IPS-NIHi11 (cell line): ENCODE measurements at regions not wholly inside any gene's neighbourhood (a gene's known extent, or its start where the extent isn't known, plus 50 kb on each side); places are given as distances from the start of the nearest gene placed in this dataset.
"Not testable (repeated sequence)": the region's sequence is repeated elsewhere in the genome, so short reads cannot be mapped to it uniquely, and the experiment has no call there.

ENCODE experiments used
- DNase-seq: peaks from one replicate; pipeline ENCODE4 v3.0.0; 2012; ENCODE audit warnings: mixed read lengths, low spot score

DNA sequence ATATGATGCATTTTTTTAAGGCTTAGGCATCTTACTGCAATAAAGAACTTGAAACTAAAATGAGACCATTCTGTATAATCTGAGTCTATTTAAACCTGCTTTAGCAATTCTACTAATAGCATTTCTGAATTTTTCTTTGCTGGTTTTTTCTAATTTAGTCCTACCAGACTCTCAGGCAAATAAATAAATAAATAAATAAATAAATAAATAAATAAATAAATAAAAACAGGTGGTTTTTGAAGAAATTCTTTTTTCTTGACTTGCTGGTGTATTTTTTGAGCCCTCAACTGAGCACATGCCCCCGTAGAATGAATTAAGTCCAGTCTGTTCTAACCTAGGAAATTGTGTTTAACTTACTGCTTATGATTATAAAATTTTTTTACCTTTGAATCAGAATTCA lies 134.7 kb upstream of the FOXP2 start:
- DNase-seq, result no peak

DNA sequence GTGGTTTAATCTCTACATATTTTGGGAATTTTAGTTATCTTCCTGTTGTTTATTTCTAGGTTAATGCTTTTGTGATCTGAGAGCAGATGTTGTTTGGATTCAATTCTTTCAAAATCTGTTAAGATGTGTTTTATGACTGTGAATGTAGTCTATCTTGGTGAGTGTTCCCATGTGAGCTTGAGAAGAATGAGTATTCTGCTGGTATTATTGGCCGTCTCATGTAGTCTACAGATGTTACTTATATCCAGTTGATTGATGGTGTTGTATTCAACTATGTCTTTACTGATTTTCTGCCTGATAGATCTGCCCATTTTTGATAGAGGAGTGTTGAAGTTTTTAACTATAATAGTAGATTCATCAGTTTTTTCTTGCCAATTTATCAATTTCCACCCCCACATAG lies 141.4 kb upstream of the FOXP2 start:
- no peak for DNase-seq

DNA sequence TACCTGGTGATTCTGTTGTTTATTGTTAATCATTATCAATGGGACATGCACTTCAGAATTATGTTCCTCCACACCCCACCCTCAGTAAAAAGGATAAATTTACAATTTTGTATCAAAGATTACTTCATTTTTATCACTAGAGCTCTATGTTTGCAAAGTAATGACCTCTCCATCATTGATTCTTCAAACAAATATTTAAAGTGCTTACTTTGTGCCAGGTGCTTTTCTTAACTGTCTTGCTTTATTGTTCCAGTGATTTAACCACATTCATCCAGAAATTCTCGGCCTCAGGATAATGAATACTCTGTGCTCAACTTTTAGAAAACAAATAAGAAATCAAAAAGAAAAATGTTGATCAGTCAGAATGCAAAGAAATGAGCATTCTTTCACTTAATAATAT lies 144.9 kb upstream of the FOXP2 start:
- DNase-seq, result no peak

DNA sequence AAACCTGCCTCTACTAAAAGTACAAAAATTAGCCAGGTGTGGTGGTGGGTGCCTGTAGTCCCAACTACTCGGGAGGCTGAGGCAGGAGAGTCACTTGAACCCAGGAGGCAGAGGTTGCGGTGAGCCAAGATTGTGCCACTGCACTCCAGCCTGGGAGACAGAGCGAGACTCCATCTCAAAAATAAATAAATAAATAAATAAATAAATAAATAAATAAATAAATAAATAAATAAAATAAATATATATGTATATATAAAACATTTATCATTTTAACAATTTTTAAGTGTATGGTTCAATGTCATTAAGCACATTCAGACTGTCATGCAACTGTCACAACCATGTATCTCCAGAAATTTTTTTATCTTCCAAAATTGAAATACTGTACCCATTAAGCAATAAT lies 147.1 kb upstream of the FOXP2 start:
- DNase-seq, result not testable (repeated sequence)

DNA sequence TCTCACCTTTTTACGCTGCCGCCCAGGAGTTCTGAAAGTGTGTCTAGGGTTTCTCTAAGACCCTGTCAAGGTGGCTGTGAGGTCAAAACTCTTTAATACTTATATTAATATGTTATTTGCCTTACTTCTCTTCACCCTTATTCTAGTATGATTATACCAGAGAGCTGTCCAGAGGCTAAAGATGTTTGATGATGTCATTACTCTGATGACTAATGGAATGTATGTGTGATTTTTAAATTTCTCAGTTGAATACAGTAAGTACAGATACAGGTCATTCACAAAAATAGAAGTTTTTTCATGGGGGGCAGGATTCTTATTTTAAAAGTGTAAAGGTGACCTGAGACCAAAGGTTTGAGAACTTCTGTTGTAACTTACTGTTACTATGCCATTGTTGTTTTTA lies 150.6 kb upstream of the FOXP2 start:
- DNase-seq, result no peak

DNA sequence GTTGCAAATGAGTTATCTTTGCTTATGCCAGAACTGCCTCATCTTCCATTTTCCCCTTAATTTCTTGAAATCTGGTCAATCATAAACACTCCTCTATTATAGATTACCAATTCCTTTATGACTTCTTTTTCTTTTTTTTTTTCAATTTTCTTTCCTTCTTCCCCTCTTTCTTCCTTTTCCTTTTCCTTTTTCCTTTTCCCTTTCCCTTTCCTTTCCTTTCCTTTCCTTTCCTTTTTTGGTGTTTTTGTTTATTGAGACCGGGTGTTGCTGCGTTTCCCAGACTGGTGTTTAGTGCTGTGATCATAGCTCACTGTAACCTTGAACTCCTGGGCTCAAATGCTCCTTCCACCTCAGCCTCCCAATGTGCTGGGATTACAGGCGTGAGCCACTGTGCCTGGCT lies 151.4 kb upstream of the FOXP2 start:
- no peak for DNase-seq

DNA sequence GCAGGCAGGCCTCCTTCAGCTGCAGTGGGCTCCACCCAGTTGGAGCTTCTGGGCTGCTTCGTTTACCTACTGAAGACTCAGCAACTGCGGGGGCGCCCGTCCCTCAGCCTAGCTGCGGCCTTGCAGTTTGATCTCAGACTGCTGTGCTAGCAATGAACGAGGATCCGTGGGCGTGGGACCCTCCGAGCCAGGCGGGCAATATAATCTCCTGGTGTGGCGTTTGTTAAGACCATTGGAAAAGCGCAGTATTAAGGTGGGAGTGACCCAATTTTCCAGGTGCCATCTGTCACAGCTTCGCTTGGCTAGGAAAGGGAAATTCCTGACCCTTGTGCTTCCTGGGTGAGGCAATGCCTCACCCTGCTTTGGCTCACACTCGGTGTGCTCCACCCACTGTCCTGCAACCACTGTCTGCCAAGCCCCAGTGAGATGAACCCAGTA lies 159.2 kb upstream of the FOXP2 start:
- no peak for DNase-seq

DNA sequence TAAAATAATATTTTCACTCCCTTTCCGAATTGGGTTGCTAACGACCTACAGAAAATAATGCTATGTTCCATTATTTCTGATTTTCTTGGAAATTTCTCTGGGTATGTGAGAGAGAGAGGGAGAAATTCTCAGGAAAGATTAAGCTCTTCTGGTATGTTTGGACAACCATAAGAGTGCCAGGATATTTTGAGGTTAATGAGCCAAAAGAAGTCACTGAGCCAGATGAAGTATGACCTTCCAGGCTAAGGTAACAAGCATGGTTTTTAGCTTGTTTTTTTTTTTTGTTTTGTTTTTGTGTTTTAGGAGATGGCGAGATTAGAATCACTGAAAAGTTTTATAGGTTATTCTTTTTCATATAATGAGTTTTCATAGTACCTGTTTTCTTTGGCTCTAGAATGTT lies 171.0 kb upstream of the FOXP2 start:
- DNase-seq, result no peak

DNA sequence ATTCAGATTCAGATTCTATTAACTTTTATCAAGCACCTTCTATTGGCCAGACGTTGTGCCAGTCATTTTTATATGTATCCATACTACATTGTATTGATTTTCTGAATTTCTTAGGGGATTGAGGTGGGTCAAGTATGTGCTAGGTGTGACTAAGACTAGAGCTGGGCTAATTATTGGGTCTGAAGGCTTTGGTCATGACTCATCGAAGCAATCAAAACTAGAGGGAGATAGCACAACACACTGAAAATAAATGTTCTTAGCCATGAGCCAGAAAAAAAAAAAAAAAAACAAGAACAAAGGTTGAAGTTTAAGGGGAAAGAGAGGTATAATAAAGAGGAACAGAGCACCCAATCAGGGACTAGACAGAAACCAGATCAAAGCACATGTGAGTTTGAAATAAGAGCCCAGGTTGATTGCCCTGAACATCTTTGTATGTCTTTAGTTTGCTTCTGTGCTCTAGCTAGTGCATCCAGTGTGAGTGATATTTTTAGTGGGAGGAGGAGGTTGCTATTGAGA lies 171.6 kb upstream of the FOXP2 start:
- no peak for DNase-seq

DNA sequence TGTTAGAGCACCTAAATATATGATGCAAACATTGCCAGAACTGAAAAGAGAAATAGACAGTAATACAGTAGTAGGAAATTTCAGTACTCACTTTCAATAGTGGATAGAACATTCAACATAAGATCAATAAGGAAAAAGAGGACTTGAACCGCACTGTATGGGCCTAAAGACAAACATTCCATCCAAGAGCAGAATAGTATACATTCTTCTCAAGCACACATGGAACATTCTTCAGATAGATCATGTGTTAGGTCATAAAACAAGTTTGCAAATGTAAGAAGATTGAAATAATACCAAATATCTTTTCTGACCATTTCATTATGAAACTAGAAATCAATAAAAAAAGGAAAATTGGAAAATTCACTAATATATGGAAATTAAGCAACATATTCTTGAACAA lies 185.4 kb upstream of the FOXP2 start:
- no peak for DNase-seq

DNA sequence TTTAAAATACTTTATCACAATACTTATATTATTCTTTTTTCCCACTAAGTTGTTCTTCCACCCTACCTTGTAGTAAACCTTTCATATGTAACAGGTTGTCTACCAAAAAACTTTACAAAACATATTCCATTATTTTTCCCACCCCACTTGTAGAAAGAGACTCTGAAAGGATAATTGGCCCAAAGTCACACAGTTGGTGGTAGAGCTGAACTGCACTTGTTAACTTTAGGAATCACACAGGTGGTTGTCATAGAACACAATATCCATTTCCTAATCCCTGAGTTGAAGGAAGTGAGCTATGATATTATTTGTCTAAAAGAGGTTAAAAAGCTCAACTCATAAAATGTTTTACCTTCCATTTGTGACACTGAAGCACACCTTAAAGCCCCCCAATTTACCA lies 188.8 kb upstream of the FOXP2 start:
- no peak for DNase-seq

DNA sequence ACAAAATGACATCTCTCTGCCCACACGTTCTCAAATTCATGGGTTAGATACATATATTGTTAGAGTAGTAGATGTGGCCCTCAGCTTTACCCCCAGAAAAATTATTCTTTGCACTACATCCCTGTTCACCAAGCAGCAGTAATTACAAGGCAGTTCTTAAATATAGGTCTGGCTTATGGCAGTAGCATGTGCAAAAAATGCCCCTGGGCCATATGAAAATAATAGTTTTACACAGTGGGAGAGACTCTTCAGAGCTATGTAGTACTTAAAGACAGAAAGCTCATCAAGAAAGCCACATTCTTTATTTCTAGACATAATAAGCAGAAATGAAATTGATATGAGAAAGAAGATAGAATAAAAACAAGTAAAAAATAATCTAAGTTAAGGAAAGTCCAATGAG lies 196.3 kb upstream of the FOXP2 start:
- DNase-seq, result no peak

DNA sequence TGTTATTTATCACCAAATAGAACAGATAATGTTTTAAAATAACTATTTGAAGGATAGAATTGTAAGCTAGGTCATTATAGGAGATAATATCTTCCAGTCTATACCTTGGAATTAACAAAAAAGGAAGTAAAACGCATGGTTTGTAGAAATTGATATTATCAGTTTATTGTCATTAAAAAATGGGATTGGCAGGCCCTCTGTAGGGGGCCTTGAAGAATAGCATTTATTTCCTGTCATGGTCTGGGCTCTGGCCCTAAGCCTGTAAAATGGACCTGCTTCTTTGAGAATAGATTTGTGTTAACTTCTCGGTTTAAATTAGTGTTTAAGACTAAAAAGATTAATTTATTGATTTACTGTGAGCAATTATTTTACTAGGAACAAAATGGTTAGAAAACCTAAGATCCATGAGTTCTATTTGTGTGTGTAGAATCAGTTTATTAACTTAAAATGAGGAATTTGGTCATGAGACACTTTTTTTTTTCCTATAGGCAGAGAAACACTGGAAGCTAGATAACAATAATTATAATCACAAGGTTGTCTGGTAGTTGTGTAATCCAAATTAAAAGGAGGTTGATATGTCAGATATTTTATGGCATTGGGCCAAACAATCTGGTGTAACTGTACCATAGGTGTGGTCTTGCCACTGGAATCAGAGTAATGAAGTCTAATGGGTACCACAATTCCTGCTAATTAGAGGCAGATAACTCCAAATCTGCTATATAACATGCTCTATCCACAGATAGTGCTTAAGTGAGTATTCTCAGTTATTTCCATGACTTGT lies 197.4 kb upstream of the FOXP2 start:
- no peak for DNase-seq

DNA sequence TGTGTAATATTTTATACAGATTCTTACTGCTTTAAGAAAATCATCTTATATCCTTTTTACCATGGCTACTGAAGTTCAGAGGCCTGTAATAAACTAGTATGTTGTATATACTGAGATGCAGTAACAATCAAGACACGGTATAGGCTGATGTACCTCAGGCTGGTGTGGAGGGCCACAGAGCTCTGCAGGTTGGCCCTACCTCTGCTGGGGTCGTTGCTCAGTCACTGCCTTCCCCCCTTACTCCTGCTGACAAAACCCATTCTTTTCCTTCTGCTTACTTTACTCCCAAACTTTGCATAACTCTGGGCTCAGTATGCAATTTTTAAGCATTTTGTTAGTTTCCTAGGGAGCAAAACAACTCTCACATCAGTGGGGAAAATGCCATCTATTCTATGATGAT lies 200.1 kb upstream of the FOXP2 start:
- peak; percentile 7 for DNase-seq

DNA sequence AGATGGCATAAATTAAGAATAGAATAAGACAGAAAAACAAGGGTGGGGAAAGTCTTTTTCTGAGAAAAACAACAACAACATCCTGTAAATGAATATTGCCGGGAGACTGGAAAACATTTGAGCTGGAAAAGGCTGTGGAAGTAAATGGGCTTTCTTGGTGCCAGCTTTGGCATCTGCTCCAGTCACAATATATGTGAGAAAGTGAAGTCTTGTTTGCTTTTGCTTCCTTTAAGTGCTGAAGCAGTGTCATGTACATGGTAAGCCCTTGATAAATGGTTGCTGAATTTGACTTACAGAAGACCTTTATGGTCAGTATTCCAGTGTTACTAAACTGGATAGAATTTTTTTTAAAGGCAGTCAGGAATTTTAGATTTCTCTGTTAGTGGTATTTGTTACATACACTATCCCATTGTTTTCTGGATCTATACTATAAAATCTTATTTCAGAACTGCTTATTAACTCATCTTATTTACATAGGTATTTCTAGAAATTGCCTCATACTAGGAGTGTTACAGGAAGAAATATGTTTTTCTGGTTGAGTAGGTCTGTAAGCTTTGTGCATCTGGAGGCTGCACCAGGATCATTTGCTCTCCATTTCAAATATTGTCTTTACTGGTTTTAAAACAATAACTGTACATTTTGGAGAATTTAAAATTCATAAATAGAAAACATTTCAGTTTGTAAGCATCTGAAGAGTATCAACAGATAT lies 201.7 kb upstream of the FOXP2 start:
- DNase-seq, result no peak

DNA sequence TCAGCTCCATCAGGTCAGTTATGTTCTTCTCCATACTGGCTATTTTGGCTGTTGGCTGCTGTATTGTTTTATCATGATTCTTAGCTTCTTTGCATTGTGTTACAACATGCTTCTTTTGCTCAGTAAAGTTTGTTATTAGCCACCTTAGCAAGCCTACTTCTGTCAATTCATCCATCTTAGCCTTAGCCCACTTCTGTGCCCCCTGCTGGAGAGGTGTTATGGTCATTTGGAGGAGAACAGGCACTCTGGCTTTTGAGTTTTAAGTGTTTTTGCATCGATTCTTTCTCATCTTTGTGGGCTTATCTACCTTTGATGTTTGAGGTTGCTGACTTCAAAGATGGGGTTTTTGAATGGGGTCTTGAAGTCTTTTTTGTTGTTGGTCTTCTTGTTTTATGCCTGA lies 204.6 kb upstream of the FOXP2 start:
- DNase-seq, result no peak

DNA sequence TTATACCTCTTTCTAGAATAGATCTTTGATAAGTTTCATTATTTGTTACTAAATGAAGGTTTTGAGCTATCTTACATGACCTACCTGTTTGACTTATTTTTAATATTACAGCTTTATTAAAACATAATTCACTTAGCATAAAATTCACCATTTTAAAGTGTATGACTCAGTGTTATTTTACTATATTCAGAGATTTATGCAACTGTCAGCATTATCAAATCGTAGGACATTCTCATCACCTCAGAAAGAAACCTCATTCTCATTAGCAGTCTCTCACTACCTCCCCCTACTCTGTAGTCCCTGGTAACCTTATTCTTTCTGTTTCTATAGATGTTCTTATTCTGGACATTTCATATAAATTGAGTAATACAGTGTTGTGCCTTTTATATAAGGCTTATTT lies 207.9 kb upstream of the FOXP2 start:
- no peak for DNase-seq

DNA sequence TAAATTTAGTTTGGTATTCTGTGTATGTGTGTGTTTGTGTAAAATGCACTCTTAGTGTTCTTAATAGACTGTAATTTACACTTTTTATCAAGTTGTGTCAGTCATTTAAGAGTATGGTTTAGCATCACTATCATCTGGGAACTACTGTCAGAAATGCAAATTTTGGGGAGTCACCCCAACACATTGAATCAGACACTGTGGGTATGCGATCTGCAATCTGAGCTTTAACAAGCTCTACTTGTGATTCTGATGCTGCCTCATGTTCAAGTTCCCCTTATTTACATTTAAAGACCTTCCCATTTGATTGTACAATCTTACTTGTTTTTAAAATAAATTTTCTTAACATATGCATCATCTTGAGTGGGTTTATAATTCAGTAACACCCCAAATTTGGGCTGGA lies 218.1 kb upstream of the FOXP2 start:
- DNase-seq, result no peak

DNA sequence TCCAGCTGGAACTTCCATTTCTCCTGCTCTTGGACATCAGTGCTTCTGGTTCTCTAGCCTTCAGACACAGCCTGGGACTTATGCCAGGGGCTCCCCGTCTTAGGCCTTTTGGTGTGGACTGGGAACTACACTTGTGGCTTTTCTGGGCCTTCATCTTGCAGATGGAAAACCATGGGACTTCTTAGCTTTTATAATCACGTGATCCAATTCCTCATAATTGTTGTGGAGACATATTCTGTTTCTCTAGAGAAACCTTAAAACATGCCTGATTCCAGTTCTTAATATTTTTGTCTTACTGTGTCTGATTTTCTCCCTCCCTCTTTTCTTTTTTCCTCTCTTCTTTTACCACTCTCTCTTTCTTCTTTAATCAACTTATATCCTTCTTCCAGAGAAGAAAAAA lies 224.2 kb upstream of the FOXP2 start:
- DNase-seq, result no peak

DNA sequence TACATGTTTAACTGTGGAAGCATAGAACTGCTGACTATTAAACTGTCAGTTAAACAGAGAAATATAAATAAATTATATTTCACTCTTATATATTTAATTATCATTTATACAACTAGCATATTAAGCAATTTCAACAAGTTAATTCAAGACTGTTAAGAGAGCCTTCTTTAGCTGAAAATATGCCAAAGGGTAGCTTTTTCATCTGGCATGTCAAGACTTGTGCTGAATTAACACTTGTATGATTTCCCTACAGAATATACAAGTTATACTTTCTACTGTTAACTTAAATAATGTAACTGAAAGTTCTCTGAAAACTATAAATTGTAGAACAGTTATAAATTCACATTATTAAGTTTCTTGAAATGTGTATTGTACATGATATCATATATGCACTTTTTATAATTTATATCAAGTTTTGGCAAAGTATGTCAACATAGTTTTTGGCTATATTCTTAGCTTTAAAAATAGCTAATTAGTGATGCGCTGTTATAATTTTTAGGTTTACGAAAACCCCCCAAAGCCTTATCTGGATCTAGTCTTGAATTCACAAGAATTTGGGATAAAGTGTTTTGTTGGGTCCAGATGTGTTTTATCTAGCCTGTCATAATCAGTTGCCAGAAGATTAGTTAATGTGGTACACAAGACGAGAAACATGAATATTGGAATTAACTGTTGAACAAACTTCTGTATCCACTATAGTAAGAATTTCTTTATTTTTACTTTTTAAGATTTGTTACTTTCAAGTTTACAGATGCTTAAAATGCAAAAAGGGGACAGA lies 231.1 kb upstream of the FOXP2 start:
- DNase-seq, result no peak

DNA sequence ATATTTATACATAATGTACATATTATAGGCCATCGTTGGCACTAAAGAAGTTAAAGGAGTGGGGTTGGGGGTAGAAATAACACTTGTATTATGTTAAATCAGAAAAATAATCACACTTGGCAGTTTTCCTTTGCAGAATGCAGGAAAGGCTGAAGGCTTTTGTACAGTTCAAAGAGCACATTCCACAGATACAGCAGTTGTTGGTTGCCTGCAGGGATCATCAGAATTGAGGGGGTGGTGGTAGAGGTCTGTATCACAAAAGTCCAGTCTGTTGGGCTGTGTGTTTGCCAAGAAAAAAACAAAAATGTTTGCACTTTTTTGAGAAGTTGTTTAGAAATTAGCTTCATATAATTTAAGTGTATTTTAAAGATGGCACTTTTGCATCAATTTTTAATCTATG lies 231.8 kb upstream of the FOXP2 start:
- peak; percentile 5 for DNase-seq

DNA sequence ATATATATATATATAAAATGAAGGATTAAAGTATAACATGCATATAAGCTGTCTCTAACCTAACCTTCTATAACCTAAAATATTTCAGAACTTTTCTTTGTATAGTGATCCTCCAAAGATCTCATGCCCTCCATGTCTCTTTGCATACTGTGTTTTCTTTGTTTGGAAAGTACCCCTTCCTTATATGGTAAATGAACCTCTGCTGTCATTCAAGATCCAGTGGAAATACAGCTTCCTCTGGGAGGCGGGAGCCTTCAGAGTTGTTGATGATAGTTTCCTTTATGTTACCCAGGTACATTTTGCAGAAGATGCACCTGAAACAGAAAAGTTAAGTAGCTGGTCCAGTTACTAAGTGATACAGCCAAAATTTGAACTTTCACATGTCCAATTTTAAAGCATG lies 233.3 kb upstream of the FOXP2 start:
- DNase-seq, result peak; percentile 21
